Lower leg skin (tissue), 3 donors: ENCODE measurements at regions not wholly inside any gene's neighbourhood (a gene's known extent, or its start where the extent isn't known, plus 50 kb on each side); places are given as distances from the start of the nearest gene placed in this dataset.

Experiments used
- POLR2A ChIP-seq, 2 donors: fragments of 450-650 bp; IDR thresholded peaks; one replicate each; pipeline ENCODE4 v1.6.1; 2016 to 2017; ENCODE audit warnings: antibody characterized with exemption in 2 of 2, mild to moderate bottlenecking in 1 of 2, moderate library complexity in 1 of 2
- TF ChIP-seq, protein P1 (sequence below), 3 donors: fragments of 450-650 bp; IDR thresholded peaks; one replicate each; pipeline ENCODE4 v1.5.1; 2016; ENCODE audit warnings: antibody characterized with exemption in 3 of 3, mild to moderate bottlenecking in 3 of 3, moderate library complexity in 2 of 3

DNA sequence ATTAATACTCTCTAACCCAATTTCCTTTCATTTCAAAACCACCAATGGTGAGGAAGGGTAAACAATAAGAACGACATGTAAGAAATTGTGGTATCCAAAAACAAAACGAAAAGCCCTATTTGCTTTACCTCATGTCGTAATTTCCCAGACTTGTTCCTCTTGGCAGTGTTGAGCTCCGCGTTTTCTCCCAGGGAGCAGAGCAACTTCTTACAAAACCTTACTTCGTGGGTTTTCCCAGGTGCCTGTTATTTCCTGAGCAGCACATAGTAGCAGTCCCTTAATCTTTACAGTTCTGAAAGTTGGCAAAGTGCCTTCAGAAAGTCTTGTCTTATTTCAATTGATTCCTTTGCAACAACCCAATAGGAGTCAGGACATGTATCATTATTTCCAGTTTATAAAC is 207.9 kb upstream of the MARCKS start:
- TF ChIP-seq, protein P1, sequence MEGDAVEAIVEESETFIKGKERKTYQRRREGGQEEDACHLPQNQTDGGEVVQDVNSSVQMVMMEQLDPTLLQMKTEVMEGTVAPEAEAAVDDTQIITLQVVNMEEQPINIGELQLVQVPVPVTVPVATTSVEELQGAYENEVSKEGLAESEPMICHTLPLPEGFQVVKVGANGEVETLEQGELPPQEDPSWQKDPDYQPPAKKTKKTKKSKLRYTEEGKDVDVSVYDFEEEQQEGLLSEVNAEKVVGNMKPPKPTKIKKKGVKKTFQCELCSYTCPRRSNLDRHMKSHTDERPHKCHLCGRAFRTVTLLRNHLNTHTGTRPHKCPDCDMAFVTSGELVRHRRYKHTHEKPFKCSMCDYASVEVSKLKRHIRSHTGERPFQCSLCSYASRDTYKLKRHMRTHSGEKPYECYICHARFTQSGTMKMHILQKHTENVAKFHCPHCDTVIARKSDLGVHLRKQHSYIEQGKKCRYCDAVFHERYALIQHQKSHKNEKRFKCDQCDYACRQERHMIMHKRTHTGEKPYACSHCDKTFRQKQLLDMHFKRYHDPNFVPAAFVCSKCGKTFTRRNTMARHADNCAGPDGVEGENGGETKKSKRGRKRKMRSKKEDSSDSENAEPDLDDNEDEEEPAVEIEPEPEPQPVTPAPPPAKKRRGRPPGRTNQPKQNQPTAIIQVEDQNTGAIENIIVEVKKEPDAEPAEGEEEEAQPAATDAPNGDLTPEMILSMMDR (IDR thresholded peaks at IDR 0.05), result no peak
- no peak for TF ChIP-seq POLR2A (IDR thresholded peaks at IDR 0.05)
